Hepatocyte (in vitro differentiated cells): ENCODE measurements at regions not wholly inside any gene's neighbourhood (a gene's known extent, or its start where the extent isn't known, plus 50 kb on each side); places are given as distances from the start of the nearest gene placed in this dataset.

ENCODE experiments used
- DNase-seq: peaks from one replicate; pipeline ENCODE4 v3.0.0-alpha.2; 2016; ENCODE audit warnings: low spot score
- H2AFZ ChIP-seq: fragments of 200-600 bp; sonication (generic); 2 replicates; pipeline ENCODE4 v1.6.0; 2016; ENCODE audit warnings: antibody characterized with exemption, mild to moderate bottlenecking
- H3K27ac ChIP-seq: fragments of 200-600 bp; sonication (generic); 2 replicates; pipeline ENCODE4 v1.5.1; 2016; ENCODE audit warnings: mild to moderate bottlenecking
- H3K27me3 ChIP-seq: fragments of 200-600 bp; sonication (generic); 2 replicates; pipeline ENCODE4 v1.6.1; 2016
- H3K36me3 ChIP-seq: fragments of 200-600 bp; sonication (generic); replicated peaks from 2 replicates; pipeline ENCODE4 v1.5.1; 2016; ENCODE audit warnings: low read depth; ENCODE audit not compliant: insufficient read depth
- H3K4me1 ChIP-seq: fragments of 200-600 bp; sonication (generic); 2 replicates; pipeline ENCODE4 v1.5.1; 2016; ENCODE audit warnings: mild to moderate bottlenecking, moderate library complexity; ENCODE audit not compliant: insufficient read depth
- H3K4me2 ChIP-seq: fragments of 200-600 bp; sonication (generic); 2 replicates; pipeline ENCODE4 v1.6.0; 2016
- H3K4me3 ChIP-seq: fragments of 200-600 bp; sonication (generic); 2 replicates; pipeline ENCODE4 v1.5.1; 2016; ENCODE audit warnings: mild to moderate bottlenecking
- H3K79me2 ChIP-seq: fragments of 200-600 bp; sonication (generic); 2 replicates; pipeline ENCODE4 v1.6.0; 2017; ENCODE audit warnings: mild to moderate bottlenecking
- H3K9me2 ChIP-seq: fragments of 200-600 bp; sonication (generic); replicated peaks from 2 replicates; pipeline ENCODE4 v1.6.0; 2017; ENCODE audit warnings: mild to moderate bottlenecking; ENCODE audit not compliant: insufficient read depth
- H3K9me3 ChIP-seq: fragments of 200-600 bp; sonication (generic); 2 replicates; pipeline ENCODE4 v1.5.1; 2016; ENCODE audit warnings: low read depth, mild to moderate bottlenecking
- H4K20me1 ChIP-seq: fragments of 200-600 bp; sonication (generic); 2 replicates; pipeline ENCODE4 v1.6.0; 2016; ENCODE audit warnings: mild to moderate bottlenecking; ENCODE audit not compliant: insufficient read depth, poor library complexity, severe bottlenecking
- CTCF ChIP-seq: fragments of 200-600 bp; sonication (generic); IDR thresholded peaks from 2 replicates; pipeline ENCODE4 v1.5.1; 2016; ENCODE audit warnings: antibody characterized with exemption, mild to moderate bottlenecking; ENCODE audit not compliant: poor library complexity
- EZH2 ChIP-seq: fragments of 200-600 bp; sonication (generic); IDR thresholded peaks from 2 replicates; pipeline ENCODE4 v1.6.1; 2016; ENCODE audit warnings: antibody characterized with exemption, mild to moderate bottlenecking, borderline replicate concordance
- EZH2phosphoT487 ChIP-seq: fragments of 200-600 bp; sonication (generic); IDR thresholded peaks from one replicate; pipeline ENCODE4 v1.6.1; 2018; ENCODE audit warnings: antibody characterized with exemption, mild to moderate bottlenecking, low read depth, moderate library complexity; ENCODE audit not compliant: unreplicated experiment, severe bottlenecking
- WGBS: methylation state at CpG from one replicate; pipeline ENCODE4 v1.1.6; 2016; ENCODE audit warnings: low lambda C conversion rate; ENCODE audit errors: missing lambda C conversion rate; 5-methylcytosine and 5-hydroxymethylcytosine counted together

GRCh38 chr4:156362581-156362980 is 408.9 kb upstream of the CTSO start:
- H3K36me3 ChIP-seq = no peaks in the 10 kb centered on the region
- H3K4me3 ChIP-seq = no peak overlapping the region
- TF ChIP-seq EZH2 (no peak), EZH2phosphoT487 (no peak), CTCF (no peak)
- H3K4me1 ChIP-seq = no peaks in the 10 kb centered on the region
- WGBS = 75% methylated on average over 2 of the region's 2 CpGs
- no peaks in the 10 kb centered on the region for H3K9me2 ChIP-seq
- no peaks in the 10 kb centered on the region for H3K27me3 ChIP-seq
- H3K27ac ChIP-seq = no peak overlapping the region
- H3K79me2 ChIP-seq = no peaks in the 10 kb centered on the region
- no peaks in the 10 kb centered on the region for H3K9me3 ChIP-seq
- DNase-seq = no peak
- no peaks in the 10 kb centered on the region for H4K20me1 ChIP-seq
- no peak overlapping the region for H2AFZ ChIP-seq
- no peak overlapping the region for H3K4me2 ChIP-seq

GRCh38 chr4:156347412-156348075 is 393.9 kb upstream of the CTSO start:
- DNase-seq = peak; percentile 14
- Histone ChIP-seq H3K27ac (peak overlapping the region; percentile 50), H3K36me3 (no peaks in the 10 kb centered on the region), H3K79me2 (no peaks in the 10 kb centered on the region), H3K9me2 (no peaks in the 10 kb centered on the region), H2AFZ (peak overlapping the region; percentile 3), H4K20me1 (no peaks in the 10 kb centered on the region), H3K4me3 (no peak overlapping the region), H3K4me1 (no peaks in the 10 kb centered on the region), H3K27me3 (no peaks in the 10 kb centered on the region), H3K4me2 (no peak overlapping the region), H3K9me3 (no peaks in the 10 kb centered on the region)
- TF ChIP-seq EZH2phosphoT487 (no peak), CTCF (no peak), EZH2 (no peak)

GRCh38 chr4:156346959-156347385 is 393.3 kb upstream of the CTSO start:
- Histone ChIP-seq H3K9me3 (no peaks in the 10 kb centered on the region), H3K4me1 (no peaks in the 10 kb centered on the region), H3K4me2 (no peak overlapping the region), H4K20me1 (no peaks in the 10 kb centered on the region), H3K27ac (peak overlapping the region; percentile 49), H3K9me2 (no peaks in the 10 kb centered on the region), H2AFZ (no peak overlapping the region), H3K27me3 (no peaks in the 10 kb centered on the region), H3K36me3 (no peaks in the 10 kb centered on the region), H3K4me3 (no peak overlapping the region), H3K79me2 (no peaks in the 10 kb centered on the region)
- TF ChIP-seq CTCF (no peak), EZH2phosphoT487 (no peak), EZH2 (no peak)
- DNase-seq = no peak

- WGBS = 78% methylated on average over 1 of the region's 1 CpG
- Histone ChIP-seq H3K4me2 (no peak overlapping the region), H3K36me3 (no peaks in the 10 kb centered on the region), H3K9me2 (no peaks in the 10 kb centered on the region), H3K27me3 (no peaks in the 10 kb centered on the region), H3K27ac (no peak overlapping the region), H3K4me1 (no peaks in the 10 kb centered on the region), H3K79me2 (no peaks in the 10 kb centered on the region), H4K20me1 (no peaks in the 10 kb centered on the region), H2AFZ (no peak overlapping the region), H3K9me3 (no peaks in the 10 kb centered on the region), H3K4me3 (no peak overlapping the region)
- no peak for DNase-seq
- no peak for TF ChIP-seq CTCF
- TF ChIP-seq EZH2 = no peak
- no peak for TF ChIP-seq EZH2phosphoT487
Measured at GRCh38 chr4:156344397-156344796, 390.7 kb upstream of the CTSO start.
